ENCODE measurements at regions not wholly inside any gene's neighbourhood (a gene's known extent, or its start where the extent isn't known, plus 50 kb on each side); places are given as distances from the start of the nearest gene placed in this dataset.

DNA sequence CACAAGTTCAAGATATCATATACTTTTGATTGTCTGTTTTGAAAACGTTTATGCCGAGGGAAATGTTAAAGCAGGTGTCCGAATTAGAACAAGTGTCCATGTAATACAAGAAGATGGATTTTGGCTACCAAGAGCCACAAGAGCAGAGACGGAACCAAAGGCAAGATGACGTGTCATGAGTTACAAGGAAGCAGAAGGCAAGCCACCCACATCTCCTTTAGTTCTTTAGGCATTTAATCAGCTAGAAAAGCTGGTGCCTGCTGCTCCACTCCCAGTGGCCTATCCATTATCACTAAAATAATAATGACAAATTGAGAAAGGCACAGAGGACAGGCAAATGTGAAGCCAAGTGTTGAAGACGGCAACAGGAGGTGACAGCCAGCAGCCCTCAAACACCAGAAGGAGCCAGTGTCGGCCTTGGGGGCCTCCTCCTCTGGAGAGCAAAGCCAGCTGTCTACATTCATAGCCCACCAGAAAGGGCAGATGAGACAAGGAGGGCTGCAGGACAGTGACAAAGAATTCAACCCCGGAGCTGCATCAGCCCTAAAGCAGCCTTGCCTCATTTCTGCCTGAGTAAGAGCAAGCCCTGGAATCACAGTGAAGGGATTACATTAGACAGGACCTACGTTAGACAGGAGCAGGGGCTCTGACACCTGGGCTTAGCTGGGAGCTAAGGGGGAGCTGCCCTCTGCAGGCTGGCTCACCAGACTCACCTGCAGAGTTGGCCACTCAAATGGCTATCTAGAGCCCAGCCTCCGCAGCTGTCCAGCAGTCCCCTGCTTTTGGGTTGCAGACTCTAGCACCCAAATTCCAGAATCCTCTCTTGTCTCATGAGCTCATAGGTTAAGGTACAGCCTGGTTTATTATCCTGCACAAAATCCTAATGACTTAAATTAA lies 569.9 kb downstream of the UQCRFS1 start:
- H3K4me2 ChIP-seq: no peak overlapping the region
- no peaks in the 10 kb centered on the region for H4K20me1 ChIP-seq
- no peak overlapping the region for H3K9ac ChIP-seq
- no peak overlapping the region for H3K4me3 ChIP-seq
- no peaks in the 10 kb centered on the region for H3K27me3 ChIP-seq
- no peaks in the 10 kb centered on the region for H3K36me3 ChIP-seq
- H3K9me3 ChIP-seq: no peaks in the 10 kb centered on the region
- no peaks in the 10 kb centered on the region for H3K4me1 ChIP-seq
- TF ChIP-seq Cebpa-rat (IDR thresholded peaks at IDR 0.05): no peak
- H3K27ac ChIP-seq: no peak overlapping the region

DNA sequence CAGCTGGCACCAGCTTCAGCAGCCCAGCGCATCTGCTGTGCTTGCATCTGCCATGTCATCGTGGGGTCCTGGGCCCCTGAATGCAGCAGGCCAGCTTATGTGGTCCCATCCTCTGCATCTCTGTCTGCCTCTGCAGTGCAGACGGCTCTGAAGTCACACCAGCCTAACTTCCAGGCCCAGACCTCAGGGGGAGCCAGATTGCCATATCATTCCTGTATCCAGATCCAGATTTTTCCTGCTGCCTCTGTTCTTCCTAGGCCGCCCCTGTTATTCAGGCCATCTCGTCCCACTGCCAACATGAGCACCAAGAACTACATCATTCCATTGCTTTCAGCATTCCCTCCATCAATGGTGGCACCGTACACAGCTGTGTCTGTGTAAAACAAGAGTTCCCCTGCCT lies 571.6 kb downstream of the UQCRFS1 start:
- Histone ChIP-seq H3K4me2 (no peak overlapping the region), H3K27me3 (no peaks in the 10 kb centered on the region), H3K4me1 (no peaks in the 10 kb centered on the region), H3K9ac (no peak overlapping the region), H3K27ac (no peak overlapping the region), H3K4me3 (no peak overlapping the region), H3K9me3 (no peaks in the 10 kb centered on the region), H3K36me3 (no peaks in the 10 kb centered on the region), H4K20me1 (no peaks in the 10 kb centered on the region)
- no peak for TF ChIP-seq Cebpa-rat (IDR thresholded peaks at IDR 0.05)

DNA sequence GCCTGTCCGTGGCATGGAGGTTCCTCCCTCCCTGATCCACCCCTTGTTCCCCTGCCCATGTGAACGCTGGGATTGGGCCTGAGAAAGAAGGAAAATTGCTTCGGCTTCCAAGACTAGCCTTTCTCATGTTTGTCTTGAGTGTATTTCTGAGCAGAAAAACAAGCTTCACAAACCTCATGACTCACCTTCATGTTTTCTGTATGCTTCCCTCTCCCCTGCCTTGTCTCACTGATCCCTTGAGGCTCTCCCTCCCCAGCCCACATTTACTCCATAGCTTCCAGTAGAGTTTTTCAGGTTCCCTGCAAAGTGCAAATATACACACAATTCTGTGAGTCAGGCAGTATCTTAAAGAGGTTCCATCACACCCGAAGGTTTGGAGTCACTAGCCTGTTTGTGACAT lies 572.4 kb downstream of the UQCRFS1 start:
- Histone ChIP-seq H3K36me3 (no peaks in the 10 kb centered on the region), H3K9me3 (no peaks in the 10 kb centered on the region), H4K20me1 (no peaks in the 10 kb centered on the region), H3K4me1 (no peaks in the 10 kb centered on the region), H3K4me2 (no peak overlapping the region), H3K4me3 (no peak overlapping the region), H3K9ac (no peak overlapping the region), H3K27me3 (no peaks in the 10 kb centered on the region), H3K27ac (no peak overlapping the region)
- no peak for TF ChIP-seq Cebpa-rat (IDR thresholded peaks at IDR 0.05)

DNA sequence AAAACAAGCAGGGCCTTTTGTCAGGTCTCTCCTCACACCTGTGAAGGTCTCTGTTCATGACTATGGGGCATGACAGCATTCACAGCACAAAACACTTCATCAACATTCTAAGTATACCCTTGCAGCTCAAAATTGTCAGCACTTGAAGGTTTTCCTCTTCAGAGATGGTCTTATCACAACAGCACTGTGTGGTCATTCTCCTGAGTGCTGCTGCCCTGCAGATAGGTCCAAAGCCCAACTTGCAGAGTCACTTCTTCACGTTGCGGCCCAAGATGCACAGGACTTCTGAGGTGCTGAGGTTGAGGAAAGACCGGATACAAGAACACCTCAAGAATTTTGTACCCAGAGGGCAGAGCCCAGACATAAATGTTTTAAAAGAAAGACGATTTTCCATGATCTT lies 574.5 kb downstream of the UQCRFS1 start:
- Histone ChIP-seq H3K4me3 (no peak overlapping the region), H3K4me1 (peaks cover 5% of the 10 kb centered on the region), H3K36me3 (no peaks in the 10 kb centered on the region), H4K20me1 (no peaks in the 10 kb centered on the region), H3K27me3 (no peaks in the 10 kb centered on the region), H3K4me2 (no peak overlapping the region), H3K27ac (no peak overlapping the region), H3K9me3 (peaks cover 10% of the 10 kb centered on the region), H3K9ac (no peak overlapping the region)
- TF ChIP-seq Cebpa-rat (IDR thresholded peaks at IDR 0.05): no peak

DNA sequence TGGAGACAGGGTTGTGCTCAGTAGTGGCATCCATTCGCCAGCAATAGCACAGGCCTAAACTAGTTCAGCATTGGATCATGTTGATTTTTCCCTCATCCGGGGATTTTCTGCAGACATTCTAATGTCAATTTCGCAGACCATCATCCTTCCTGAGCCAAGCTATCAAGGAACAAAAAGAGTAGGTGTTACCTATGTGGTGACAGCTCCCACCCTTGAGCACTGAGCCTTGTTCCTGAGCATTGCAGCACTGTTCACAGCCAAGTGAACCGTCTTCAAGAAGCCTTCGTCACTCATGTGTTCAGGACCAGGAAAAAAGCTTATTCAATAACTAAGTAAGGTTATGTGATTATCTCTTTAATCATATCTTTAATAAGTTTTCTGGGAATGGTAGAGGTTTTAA lies 576.2 kb downstream of the UQCRFS1 start:
- H3K27me3 ChIP-seq: no peaks in the 10 kb centered on the region
- TF ChIP-seq Cebpa-rat (IDR thresholded peaks at IDR 0.05): no peak
- peaks cover 10% of the 10 kb centered on the region for H3K9me3 ChIP-seq

DNA sequence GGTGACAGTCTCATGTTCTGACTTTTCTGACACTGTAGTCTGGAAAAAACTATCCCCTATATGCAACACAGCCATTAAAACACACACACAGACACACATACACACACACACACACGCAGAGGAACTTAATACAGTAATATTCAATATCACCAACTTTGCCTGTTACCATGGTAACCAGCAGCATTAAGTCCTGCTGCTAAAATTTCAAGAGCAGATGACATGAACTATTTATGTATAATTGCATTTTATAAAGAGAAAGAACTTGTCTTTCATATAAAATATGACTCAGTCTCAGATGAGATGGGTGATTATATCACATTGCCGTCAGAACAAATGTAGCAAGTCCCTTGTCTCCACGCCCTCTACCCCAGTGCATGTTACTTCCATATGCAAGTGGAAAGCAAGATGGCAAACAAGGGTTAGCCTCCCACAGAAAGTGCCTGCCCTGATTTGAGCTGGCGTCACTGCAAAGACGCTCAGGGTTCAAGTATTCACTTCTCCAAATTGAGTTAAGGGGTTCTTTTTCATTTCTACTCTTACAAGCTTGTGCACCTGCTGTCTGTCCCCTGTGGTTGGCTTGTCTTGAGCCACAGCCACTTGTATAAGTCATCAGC lies 576.8 kb downstream of the UQCRFS1 start:
- H3K36me3 ChIP-seq: no peaks in the 10 kb centered on the region
- no peak overlapping the region for H3K9ac ChIP-seq
- no peak overlapping the region for H3K27ac ChIP-seq
- no peak overlapping the region for H3K4me3 ChIP-seq
- peaks cover 10% of the 10 kb centered on the region for H3K9me3 ChIP-seq
- H3K27me3 ChIP-seq: no peaks in the 10 kb centered on the region
- no peaks in the 10 kb centered on the region for H4K20me1 ChIP-seq
- no peak overlapping the region for H3K4me2 ChIP-seq
- TF ChIP-seq Cebpa-rat (IDR thresholded peaks at IDR 0.05): no peak
- peaks cover 21% of the 10 kb centered on the region for H3K4me1 ChIP-seq

More for the DNA sequence above, 576.2 kb downstream of the UQCRFS1 start:
- Histone ChIP-seq H3K36me3 (no peaks in the 10 kb centered on the region), H3K9ac (no peak overlapping the region), H4K20me1 (no peaks in the 10 kb centered on the region), H3K4me1 (peaks cover 21% of the 10 kb centered on the region), H3K27ac (no peak overlapping the region), H3K4me3 (no peak overlapping the region), H3K4me2 (no peak overlapping the region)

DNA sequence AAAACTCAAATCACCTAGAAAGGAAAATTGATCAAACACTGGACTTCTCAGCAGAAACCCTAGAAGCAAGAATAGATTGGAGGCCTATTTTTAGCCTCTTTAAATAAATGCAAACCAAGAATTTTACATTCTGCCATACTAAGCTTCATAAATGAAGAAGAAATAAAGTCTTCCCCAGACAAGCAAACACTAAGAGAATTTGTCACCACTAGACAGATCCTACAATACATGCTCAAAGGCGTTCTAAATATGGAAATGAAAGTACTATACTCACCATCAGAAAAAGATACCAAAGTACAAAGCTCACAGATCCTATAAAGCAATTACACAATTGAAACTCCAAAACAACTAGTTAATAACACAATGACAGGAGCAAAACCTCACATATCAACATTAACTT lies 578.1 kb downstream of the UQCRFS1 start:
- Histone ChIP-seq H4K20me1 (no peaks in the 10 kb centered on the region), H3K9me3 (peaks cover 10% of the 10 kb centered on the region), H3K36me3 (no peaks in the 10 kb centered on the region), H3K27ac (no peak overlapping the region), H3K4me3 (no peak overlapping the region), H3K27me3 (no peaks in the 10 kb centered on the region), H3K4me2 (no peak overlapping the region), H3K4me1 (peaks cover 25% of the 10 kb centered on the region), H3K9ac (no peak overlapping the region)
- TF ChIP-seq Cebpa-rat (IDR thresholded peaks at IDR 0.05): no peak

DNA sequence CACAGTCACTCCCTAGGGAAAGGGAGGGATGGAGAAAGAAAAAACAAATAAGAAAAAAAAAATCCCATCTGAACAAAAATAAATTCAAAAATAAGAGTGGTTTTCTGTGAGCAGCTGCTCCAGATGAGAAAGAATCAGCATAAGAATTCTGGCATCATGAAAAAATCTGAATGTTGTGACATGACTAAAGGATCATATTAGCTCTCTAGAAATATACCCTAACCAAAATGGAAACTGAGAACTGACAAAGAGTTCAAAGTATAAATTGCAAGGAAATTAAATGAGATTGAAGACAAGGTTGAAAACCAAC lies 579.0 kb downstream of the UQCRFS1 start:
- no peak overlapping the region for H3K27ac ChIP-seq
- no peak for TF ChIP-seq Cebpa-rat (IDR thresholded peaks at IDR 0.05)
- H3K9me3 ChIP-seq: peaks cover 10% of the 10 kb centered on the region
- no peak overlapping the region for H3K9ac ChIP-seq
- no peaks in the 10 kb centered on the region for H3K27me3 ChIP-seq
- H3K4me3 ChIP-seq: no peak overlapping the region
- H3K4me2 ChIP-seq: no peak overlapping the region
- peaks cover 25% of the 10 kb centered on the region for H3K4me1 ChIP-seq
- no peaks in the 10 kb centered on the region for H4K20me1 ChIP-seq
- no peaks in the 10 kb centered on the region for H3K36me3 ChIP-seq

DNA sequence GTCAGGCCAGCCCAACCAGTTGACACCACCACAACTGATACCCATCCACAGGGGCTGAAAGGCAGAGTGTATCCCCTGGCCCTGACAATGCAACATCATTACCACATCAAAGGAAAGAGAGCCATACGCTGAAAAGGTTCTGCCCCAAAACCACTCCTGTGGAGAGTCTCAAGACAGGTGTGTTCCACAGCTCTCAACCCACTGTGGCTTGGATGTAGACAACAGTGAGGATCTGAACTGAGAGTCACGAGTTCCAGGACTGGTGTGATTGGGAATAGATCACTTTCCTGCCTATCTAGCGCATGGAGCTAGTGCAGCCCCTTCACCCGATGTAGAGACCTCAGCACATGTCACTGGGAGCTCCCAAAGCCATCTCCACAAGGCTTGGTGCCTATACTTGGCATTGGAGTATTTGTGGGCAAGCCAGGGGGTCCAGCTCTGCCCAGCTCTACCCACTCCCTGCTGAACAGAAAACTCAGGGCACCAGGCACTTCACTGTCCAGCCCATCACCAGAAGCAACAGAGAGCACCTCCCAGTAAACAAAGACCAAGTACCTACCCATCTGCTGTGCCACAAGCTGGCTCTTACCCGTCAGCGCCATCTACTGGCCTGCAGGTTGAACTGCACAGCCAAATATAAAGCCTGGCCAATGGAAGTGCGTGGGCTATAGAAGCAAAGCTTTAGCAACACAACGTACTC lies 579.5 kb downstream of the UQCRFS1 start:
- H3K4me2 ChIP-seq: peak overlapping the region; percentile 73

More for the DNA sequence above, 579.5 kb downstream of the UQCRFS1 start:
- Histone ChIP-seq H3K36me3 (no peaks in the 10 kb centered on the region), H3K4me3 (no peak overlapping the region), H3K27ac (peak overlapping the region; percentile 51; the same call in 1 of the 2 replicates), H3K9me3 (peaks cover 13% of the 10 kb centered on the region), H4K20me1 (no peaks in the 10 kb centered on the region), H3K27me3 (no peaks in the 10 kb centered on the region), H3K9ac (no peak overlapping the region), H3K4me1 (peaks cover 25% of the 10 kb centered on the region)
- no peak for TF ChIP-seq Cebpa-rat (IDR thresholded peaks at IDR 0.05)
